LoVo (cell line): ENCODE measurements at regions not wholly inside any gene's neighbourhood (a gene's known extent, or its start where the extent isn't known, plus 50 kb on each side); places are given as distances from the start of the nearest gene placed in this dataset.
A peak's percentile ranks its signal among the peaks of the same experiment; 100 is the strongest.
"Not testable (repeated sequence)": the region's sequence is repeated elsewhere in the genome, so short reads cannot be mapped to it uniquely, and the experiment has no call there.

ENCODE experiments used
- DNase-seq: peaks from one replicate; pipeline ENCODE4 v3.0.0-alpha.2; 2016; ENCODE audit warnings: low spot score

DNA sequence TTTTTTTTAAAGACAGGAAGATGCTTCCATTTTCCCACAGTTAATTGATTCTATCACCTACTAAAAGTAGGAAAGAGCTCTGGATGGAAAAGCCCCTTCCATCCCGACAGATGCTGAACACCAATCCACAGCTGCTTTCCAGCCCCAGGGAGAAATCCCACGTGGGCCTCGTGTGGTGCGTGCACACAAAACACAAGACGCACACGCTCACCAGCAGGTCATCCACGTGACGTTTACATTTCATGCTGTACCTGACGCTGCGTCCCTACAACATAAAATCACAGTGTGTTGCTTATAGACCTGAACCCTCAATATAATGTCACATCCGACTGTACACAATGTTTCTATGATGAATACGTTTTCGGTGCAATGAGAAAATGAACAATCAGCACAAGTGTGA lies 50.2 kb upstream of the DACT2 start:
- no peak for DNase-seq

DNA sequence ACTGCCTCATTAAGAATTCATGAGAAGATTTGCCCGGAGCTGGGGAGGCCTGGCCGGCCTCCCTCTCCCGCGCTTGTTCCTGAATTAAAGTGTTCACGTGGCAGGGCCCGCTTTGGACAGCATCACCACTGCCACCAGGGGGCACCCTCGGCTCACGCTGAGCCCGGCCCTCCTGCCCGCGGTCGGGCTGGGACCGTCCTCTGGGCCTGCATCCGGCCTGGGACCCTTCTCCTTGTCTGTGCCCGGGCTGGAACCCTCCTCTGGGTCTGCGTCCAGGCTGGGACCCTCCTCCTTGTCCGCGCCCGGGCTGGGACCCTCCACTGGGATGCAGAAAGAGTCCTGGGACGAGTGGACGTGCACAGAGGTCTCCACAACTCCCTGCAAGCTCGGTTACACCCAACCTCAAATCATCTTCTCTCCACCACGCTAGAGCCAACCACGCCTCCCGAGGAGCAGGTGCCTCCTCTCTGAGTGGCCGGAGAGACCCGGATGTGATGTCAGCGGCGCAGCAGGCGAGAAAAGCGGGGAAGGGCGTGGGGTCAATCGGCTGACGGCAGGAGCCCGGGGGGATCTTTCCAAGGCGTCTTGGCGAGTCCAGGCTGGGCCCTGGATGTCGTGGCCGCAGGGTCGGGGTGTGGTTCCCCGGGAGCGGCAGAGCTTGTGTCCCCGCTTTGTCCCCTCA lies 50.9 kb upstream of the DACT2 start:
- DNase-seq, result peak; percentile 38

DNA sequence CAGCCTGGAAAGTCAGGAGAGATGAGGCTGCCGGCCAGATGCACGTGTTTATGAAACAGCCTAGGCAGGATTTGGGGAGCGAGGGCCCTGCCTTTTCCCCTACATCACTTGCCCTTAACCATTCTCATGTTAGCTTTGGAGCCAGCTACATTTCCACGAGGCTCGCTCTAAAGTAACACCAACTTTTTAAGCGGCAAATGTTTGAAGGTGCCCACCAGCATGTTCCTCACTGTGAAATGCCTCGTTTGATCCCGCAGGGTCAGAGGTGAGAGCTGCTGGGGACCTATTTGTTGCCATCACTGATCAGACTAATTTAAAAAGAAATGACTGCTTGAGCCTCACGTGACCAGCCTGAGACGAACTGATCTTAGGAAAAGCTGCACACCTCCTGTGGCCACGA lies 51.6 kb upstream of the DACT2 start:
- DNase-seq, result no peak

DNA sequence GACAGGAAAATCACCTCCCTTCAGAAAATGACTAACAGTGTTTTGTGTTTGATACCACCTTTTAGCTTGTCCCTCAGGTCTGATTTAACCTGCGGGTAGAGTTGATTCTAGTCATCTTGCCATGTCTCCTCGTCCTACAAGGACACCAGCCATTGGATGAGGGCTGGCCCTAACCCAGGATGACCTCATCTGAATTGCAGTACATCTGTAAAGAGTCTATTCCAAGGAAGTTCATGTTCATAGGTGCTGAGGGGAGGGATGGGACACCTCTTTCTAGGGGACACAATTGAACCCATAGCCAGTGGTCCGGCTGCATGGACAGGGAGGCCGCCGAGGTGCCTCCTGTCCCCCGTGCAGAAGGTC lies 52.0 kb upstream of the DACT2 start:
- no peak for DNase-seq

DNA sequence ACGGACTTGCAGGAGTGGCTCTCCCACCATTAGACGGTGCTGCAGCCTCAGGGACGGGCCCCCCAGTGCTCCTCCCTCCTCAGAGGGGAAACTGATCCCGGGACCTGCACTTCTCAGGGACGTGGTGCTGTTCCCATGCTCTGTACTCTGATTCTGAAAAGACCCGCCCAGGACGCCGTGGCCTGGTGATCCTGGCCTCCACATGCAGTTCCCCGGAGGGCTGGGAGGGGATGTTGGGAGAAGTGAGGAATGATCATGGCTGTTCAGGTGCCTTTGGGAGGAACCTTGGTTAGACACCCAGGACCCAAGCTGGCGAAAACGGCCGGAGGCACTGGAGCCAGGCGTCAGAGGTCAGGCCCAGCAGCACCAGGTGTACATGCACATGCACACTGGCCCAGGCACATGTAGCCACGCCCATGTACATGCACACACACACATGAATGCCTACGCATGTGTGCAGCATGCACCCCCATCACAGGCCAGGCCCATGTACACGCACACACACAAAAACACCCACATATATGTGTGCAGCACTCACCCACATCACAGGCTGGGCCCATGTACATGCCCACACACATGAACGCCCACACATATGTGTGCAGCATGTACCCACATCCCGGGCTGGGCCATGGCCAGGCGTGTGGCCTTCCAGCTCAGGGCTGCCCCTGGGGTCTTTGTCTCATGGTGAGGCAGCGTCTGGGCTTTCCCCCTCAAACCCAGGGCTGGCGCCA lies 52.6 kb upstream of the DACT2 start:
- no peak for DNase-seq

DNA sequence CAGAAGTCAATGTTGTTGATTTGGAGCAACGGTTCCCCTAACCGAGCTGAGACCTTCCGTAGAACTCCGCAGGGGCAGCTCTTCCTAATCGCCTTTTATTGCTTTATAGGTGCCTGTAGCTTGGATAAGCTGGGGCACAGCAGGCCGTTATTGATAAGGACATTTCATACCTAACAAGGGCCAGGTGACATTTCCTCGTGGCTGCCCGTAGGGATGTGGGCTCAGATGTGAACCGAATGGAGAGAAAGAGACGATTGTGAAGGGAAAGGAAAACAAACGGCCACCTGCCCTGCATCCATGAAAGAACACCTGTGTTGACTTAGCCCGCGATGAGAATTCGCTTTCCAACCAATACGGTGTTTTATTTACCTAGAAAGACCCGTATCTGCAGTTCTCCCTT lies 53.3 kb upstream of the DACT2 start:
- DNase-seq, result no peak

DNA sequence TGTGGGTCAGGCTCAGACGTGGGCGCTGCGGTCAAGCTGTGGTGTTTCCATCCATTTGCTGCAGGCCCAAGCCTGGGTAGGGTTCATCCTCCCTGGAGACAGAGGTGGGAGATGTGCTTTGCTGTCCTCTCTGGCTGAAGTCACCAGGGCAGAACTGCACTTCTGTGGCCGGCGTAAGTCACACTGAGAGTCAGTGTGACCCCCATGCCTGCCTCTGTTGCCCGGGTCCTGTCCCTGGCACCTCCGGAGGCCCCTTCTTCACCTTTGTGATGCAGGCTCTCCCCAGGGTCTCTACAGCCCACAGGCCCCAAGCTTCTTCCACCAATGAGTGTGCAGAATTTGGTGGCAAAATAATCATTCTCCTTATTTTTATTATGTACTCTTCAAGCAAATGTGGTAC lies 53.8 kb upstream of the DACT2 start:
- no peak for DNase-seq

DNA sequence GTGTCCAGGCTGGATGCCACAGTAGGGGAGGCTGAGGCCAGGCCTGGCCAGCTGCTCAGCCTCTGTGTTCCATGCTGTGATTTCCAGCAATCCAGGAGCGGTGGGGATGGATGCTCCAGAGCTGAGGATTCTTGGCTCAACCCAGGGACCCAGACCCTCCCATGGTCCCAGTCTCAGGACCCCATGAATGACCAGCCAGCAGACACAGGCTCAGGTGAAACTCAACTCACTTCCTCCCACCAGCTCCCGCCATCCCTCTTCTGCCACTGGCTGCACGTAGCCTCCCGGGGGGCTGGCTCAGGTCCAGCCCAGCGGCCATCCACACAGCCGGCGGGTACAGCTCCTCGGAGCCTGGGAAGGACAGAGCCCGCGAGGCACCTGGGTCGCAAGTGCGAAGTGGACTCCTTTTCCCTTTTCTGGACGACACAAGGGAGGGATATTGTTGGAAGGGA lies 54.5 kb upstream of the DACT2 start:
- DNase-seq, result no peak

DNA sequence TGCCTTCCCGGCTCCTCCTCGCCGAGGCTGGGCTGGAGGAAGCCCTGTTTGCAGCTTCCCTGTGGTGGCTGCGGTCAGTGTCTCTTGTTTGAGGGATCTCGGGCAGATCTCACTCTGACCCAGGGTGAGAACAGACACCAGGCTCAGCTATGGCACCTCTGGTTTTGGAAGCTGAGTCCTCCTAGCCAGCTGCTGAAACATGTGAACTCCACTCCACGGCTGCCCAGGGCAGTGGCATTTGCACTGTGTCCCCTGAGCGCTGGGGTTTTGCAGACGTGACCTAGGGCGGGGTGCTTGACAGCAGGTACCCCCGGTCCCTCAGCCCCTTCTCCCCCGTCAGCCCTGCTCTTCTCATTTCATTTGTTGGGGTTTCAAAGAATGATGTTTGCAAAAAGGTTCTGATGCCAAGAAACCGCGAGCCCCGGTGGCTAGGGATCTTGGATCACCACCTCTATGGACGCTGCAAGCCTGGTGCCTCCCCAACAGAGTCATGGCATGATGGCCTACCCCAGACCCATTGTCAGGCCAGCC lies 55.0 kb upstream of the DACT2 start:
- DNase-seq, result no peak

DNA sequence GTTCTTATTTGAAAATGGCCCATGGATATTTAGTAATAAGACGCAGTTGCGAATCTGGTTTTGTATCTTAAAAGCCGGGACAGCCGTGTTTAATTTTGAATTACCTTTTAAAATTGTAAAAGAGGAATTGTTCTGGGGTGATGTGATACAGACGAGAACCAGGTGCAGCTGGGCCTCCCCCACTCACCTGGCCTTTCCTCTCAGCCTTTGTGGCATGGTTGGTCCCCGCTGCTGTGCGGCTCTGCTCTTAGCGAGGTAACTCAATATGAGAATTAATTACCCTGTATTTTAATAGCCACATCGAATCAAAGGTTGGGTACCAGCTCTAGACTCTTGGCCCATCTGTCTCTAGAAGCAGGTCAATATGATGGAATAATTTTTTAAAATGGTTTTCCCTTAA lies 56.5 kb upstream of the DACT2 start:
- DNase-seq, result no peak

DNA sequence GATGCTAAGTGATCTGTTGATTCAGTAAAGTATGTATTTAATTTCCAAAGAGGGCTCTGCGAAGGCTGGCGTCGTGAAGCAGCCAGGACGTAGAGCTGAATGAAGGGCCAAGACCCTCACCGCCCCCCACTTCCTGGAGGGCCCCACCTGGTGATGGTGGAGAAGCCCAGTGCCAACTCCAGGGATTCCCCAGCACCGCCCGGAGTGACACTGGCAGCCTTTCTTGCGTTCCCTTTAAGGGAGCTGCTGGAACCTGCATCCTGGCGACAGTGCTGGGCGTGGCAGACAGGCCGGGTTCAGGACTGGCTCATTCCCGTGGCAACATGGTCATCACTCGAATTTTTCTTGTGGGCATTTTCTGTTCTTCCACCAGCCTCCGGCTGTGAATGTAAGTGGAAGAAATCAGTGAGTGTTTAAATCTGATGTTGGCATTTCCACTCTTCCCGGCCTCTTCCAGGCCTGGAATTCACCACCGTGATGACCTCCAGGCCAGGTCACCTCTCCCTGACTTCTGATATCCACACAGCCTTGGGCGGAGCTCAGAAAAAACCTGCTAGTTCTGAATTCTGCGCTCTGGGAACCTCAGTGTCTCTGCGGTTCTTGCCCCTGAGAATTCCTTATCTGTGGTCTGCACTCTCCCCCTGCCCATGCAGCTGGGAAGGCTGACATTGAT lies 57.4 kb upstream of the DACT2 start:
- DNase-seq, result no peak

DNA sequence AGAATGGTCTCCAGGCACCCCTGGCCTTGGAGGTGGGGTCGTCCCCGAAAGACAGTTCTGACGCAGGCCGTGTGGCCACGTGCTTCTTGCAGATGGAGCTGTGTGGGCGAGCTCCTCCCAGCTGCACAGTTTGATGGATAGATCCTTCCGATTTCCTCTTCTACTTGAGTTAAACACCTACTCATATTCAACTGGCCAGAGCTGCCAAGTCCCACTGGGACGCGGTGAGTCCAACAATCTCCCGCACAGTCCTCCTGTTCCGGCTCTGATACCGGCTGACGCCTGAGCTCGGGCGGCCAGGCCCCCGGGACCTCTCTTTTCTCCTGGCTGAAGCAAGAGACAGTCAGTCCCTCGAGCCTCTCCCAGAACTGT lies 57.9 kb upstream of the DACT2 start:
- DNase-seq, result no peak

DNA sequence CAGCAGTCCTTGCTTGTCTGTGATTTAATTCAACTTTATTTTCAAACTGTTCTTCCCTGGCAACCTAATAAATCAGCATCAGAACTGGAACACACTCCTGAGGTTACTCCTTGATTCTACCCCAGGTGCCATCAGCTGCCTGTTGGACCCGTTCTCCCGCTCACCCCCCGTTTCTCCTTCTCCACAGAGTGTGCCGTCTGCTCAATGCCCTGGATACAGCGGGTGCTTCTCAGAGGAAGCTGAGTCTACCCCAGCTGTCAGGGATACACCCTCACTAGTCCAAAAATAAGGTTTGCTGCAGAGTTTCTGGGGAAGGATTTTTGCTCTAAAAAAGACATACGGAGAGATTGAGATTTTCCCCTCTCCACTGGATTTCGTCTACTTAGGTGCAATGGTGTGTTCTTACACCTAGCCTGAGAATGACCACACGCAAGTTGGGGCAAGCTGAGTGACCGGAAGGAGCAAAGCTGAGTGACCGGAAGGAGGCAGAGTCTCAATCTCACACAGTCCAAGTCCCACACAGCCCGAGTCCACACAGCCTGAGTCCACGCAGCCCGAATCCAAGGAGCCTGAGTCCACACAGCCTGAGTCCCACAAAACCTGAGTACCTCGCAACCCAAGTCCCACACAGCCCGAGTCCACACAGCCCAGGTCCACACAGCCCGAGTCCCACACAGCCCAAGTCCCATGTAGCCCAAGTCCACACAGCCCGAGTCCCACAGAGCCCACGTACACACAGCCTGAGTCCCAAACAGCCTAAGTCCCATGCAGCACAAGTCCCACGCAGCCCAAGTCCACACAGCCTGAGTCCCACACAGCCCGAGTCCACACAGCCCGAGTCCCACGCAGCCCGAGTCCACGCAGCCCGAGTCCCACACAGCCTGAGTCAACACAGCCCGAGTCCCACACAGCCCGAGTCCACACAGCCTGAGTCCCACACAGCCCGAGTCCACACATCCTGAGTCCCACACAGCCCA lies 58.6 kb upstream of the DACT2 start:
- no peak for DNase-seq

DNA sequence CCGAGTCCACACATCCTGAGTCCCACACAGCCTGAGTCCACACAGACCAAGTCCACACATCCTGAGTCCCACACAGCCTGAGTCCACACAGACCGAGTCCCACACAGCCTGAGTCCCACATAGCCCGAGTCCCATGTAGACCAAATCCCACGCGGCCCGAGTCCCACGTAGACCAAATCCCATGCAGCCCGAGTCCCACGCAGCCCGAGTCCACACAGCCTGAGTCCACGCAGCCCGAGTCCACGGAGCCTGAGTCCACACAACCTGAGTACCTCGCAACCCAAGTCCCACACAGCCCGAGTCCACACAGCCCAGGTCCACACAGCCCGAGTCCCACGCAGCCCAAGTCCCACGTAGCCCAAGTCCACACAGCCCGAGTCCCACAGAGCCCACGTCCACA lies 60.0 kb upstream of the DACT2 start:
- not testable (repeated sequence) for DNase-seq

DNA sequence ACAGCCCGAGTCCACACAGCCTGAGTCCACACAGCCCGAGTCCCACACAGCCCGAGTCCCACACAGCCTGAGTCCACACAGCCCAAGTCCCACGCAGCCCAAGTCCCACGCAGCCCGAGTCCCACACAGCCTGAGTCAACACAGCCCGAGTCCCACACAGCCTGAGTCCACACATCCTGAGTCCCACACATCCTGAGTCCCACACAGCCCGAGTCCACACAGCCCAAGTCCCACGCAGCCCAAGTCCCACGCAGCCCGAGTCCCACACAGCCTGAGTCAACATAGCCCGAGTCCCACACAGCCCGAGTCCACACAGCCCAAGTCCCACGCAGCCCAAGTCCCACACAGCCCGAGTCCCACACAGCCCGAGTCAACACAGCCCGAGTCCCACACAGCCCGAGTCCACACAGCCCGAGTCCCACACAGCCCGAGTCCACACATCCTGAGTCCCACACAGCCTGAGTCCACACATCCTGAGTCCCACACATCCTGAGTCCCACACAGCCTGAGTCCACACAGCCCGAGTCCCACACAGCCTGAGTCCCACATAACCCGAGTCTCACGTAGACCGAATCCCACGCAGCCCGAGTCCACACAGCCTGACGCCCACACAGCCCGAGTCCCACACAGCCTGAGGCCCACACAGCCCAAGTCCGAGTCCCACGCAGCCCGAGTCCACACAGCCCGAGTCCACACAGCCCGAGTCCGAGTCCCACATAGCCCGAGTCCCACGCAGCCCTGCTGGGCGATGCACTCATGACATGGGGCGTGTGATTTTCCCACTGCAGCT lies 60.6 kb upstream of the SMOC2 start:
- not testable (repeated sequence) for DNase-seq

DNA sequence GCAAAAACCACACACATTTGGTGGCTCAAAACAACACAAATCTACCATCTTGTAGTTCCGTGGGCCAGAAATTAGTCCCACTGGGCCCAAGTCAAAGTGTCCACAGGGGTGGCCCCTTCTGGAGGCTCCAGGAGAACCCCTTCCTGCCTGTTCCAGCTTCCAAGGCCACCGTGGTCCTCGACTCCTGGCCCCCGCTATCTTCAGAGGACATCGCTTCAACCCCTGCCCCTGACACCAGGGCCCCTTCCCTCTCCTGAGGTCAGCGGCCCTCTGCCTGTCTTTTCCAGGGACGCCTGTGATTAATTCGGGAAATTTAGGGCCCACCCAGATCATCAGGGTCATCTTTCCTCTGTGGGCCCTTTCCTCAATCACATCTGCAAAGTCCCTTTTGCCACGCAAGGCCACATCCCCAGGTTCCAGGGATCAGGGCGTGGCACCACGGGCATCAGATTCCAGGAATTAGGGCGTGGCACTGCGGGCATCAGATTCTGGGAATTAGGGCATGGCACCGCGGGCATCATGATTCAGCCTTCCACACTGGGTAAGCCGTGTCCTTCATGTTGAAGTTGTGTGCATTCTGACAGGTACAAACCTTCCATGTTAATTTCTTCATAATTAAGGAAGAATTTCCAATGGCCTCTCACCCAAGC lies 59.9 kb upstream of the SMOC2 start:
- no peak for DNase-seq

DNA sequence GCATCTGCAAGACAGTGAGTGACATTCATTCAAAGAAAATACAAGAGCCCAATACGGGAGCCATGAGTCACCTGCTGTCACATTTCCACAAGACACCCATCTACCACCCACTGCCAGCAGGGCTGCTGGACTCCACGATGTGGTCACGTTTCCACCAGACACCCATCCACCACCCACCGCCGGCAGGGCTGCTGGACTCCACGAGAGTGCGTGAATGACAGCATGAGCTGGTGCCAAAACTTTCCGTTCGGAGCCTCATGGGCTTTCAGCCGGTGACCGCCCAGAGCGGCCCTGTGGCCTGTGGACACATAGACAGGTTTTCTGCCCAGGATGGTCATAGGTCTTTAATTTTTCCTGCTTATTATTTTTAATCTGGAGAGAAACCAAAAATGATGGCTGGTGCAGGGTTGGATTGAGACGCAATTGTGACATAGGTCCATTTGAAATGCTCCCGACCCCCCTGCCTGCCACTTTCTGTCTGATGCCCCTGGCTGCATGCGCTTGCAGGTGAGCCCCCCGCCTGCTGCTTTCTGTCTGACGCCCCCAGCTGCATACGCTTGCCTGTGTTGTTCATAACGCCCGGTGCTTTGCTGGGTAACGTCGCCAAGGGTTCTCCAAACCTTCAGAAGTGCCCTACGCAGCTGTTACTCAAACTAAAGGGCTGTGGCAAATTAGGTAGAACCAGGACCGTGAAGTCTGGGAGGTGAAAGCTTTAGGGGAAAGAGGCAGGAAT lies 59.1 kb upstream of the SMOC2 start:
- DNase-seq, result no peak

DNA sequence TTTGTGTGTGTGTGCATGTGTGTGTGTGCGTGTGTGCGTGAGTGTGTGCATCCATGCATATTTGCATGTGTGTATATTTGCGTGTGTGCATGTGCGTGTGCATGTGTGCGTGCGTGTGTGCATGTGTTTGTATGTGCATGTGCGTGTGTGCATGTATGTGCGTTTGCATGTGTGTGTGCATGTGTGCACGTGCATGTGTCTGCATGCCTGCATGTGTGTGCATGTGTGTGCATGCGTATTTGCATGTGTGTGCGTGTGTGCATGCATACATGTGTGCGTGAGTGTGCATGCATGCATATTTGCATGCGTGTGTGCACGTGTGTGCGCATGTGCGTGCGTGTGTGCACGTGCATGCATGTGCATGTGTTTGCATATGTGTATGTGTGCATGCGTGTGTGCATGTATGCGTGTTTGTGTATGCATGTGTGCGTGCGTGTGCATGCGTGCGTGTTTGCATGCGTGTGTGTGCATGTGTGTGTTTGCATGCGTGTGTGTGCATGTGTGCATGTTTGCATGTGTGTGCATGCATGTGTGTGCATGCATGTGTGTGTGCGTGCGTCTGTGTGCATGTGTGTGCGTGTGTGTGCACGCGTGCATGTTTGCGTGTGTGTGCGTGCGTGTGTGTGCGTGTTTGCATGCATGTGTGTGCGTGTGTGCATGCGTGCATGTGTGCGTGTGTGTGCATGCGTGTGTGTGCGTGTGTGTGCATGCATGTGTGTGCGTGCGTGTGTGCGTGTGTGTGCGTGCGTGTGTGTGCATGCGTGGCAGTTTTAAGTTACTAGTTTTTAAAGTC lies 57.7 kb upstream of the SMOC2 start:
- no peak for DNase-seq
